Left renal cortex interstitium (tissue), 4 donors: ENCODE measurements at regions not wholly inside any gene's neighbourhood (a gene's known extent, or its start where the extent isn't known, plus 50 kb on each side); places are given as distances from the start of the nearest gene placed in this dataset.
"Not testable (repeated sequence)": the region's sequence is repeated elsewhere in the genome, so short reads cannot be mapped to it uniquely, and the experiment has no call there.

Experiments
- DNase-seq, 4 donors: peaks; one replicate each; pipeline ENCODE4 v3.0.0-alpha.2; 2013; ENCODE audit warnings: low read depth in 4 of 4, low spot score in 2 of 4, missing footprints in 1 of 4

DNA sequence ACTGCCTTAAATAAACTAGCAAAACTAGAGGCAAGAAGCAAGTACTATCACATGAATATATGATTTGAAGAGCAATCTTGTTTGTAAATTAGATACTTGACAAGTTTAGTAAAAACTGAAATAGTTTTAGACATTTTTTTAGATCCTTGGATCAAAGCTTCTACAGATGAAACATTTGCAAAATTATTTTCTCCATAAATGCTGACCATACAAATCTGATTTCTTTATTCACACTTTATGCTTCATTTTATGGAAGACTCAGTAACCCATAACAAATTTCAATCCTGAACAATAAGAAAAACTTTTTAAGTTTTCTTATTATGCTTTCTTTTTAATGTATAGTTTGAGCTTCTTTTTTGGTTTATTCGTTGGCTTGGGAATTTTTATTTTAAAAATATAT, 750.2 kb upstream of the SLITRK5 start:
- DNase-seq: no peak

GRCh38 chr13:86922936-86923335, 748.2 kb upstream of the SLITRK5 start:
- no peak for DNase-seq

- DNase-seq: not testable (repeated sequence)
These were observed 744.3 kb upstream of the SLITRK5 start for GRCh38 chr13:86926916-86927315.

- DNase-seq: no peak
These were observed 738.3 kb upstream of the SLITRK5 start for GRCh38 chr13:86932776-86933334.

GRCh38 chr13:86933676-86934075, 737.5 kb upstream of the SLITRK5 start:
- DNase-seq: no peak

GRCh38 chr13:86937316-86937715, 733.9 kb upstream of the SLITRK5 start:
- DNase-seq: no peak

- no peak for DNase-seq
These were observed 725.6 kb upstream of the SLITRK5 start for GRCh38 chr13:86945584-86945983.

DNA sequence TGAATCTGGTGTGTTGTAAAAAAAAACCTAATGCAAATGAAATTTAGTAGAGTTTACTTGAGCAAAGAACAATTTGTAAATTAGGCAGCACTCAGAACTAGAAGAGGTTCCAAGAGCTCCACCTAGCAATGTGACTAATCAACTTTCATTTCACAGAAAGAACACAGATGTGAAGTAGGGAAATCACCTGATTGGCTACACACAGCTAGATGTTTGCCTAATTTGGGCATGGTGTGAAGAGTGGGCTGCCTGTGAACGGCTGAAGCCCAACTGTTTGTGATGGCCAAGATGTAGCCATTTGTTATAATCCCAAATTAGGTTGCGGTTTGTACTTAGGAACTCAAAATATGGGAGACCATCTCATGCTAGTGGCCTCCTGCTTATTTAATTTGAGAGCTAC, 724.4 kb upstream of the SLITRK5 start:
- DNase-seq: no peak

DNA sequence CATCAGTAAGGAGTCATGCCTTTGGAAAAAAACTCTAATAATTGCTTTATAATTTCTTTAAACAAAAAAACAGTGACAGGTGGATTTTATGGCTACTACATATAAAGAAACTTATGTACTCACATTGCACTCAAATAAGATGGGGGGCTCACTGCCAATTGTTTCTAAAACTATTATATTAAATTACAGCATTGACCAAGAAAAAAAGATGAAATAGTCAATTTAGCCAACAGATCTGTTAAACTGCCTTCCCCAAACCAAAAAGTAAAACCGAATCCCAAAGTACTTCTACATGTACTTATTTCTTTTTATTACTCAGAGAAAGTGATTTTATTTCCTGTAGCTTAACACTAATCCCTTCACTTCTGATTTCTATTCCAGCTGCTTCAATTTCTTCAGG, 716.8 kb upstream of the SLITRK5 start:
- DNase-seq: no peak

DNA sequence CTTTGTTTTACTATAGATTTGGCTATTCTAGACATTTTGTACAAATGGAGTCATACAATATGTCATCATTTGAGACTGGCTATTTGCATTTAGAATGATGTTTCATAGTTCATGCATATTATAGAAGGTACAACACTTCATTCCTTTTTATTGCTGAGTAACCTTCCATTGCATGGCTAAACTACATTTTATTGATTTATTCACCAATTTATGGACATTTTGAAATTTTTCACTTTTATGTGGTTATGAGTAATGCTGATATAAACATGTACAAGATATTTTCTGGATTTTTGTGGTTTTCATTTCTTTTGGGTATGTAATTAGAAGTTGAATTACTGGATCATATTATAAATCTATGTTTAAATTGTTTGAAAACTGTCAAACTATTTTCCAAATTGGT, 710.3 kb upstream of the SLITRK5 start:
- DNase-seq: no peak

- no peak for DNase-seq
These were observed 696.7 kb upstream of the SLITRK5 start for GRCh38 chr13:86974251-86974994.

GRCh38 chr13:86974995-86975328, 696.2 kb upstream of the SLITRK5 start:
- no peak for DNase-seq

- DNase-seq: no peak
These were observed 694.4 kb upstream of the SLITRK5 start for GRCh38 chr13:86976521-86977324.

- no peak for DNase-seq
These were observed 684.7 kb upstream of the SLITRK5 start for GRCh38 chr13:86986448-86986847.

DNA sequence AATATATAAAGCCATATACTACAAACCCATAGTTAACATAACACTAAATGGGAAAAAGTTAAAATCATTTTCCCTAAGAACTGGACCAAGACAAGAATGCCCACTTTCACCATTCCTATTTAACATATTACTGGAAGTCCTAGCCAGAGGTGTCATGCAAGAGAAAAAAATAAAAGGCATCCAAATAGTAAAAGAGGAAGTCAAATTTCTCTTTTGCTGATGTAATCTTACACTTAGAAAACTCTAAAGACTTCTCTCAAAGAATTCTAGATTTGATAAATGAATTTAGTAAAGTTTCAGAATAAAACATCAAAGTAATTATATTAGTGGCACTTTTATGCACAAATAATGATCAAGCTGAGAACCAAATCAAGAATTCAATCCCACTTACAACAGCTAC, 678.9 kb upstream of the SLITRK5 start:
- no peak for DNase-seq

DNA sequence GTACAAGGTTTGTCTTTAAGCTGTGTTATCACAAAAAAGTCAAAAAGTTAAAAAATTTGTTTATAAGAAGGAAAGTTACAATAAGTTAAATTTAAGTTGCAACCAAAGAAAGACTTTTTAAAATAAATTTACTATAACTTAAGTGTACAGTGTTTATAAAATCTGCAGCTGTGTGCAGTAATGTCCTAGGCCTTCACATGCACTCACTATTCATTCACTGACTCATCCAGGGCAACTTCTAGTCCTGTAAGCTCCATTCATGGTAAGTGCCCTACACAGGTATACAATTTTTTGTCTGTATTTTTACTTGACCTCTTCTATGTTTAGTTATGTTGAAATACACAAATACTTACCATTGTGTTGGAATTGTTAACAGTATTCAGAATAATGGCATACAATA, 667.9 kb upstream of the SLITRK5 start:
- DNase-seq: no peak

DNA sequence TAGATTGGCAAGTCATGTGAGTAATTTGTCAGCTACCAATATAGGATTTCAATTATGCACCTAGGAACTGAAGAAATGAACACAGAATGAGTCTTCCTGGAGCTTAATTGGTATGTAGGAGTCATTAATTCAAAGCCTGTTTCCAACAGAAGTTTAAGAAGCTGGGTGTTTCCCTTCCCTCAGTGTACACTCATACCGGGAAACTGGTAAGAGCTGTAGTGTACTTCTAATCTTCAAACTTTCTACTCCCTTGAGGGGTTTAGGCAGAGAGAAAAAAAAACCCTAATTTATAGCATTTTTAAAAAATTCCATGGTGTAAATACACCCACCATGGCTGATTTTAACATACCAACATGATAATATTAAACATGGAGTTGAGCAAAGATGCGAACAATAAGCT, 665.7 kb upstream of the SLITRK5 start:
- DNase-seq: no peak

GRCh38 chr13:87035526-87035925, 635.6 kb upstream of the SLITRK5 start:
- DNase-seq: no peak

- DNase-seq: no peak
These were observed 628.2 kb upstream of the SLITRK5 start for GRCh38 chr13:87042946-87043345.

DNA sequence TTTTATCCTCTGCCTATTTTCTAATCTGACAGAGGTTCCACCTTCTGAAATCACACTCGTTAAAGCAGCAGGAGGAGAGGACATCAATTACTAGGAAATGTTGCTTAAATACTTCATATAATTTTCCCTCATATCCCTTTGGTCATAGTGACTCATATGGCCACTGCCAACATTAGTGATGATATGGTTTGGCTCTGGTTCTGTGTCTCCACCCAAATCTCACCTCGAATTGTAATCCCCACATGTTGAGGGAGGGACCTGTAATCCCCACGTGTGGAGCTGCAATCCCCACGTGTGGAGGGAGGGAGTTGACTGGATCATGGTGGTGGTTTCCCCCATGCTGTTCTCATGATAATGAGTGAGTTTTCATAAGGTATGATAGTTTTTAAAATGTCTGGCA, 618.4 kb upstream of the SLITRK5 start:
- no peak for DNase-seq

DNA sequence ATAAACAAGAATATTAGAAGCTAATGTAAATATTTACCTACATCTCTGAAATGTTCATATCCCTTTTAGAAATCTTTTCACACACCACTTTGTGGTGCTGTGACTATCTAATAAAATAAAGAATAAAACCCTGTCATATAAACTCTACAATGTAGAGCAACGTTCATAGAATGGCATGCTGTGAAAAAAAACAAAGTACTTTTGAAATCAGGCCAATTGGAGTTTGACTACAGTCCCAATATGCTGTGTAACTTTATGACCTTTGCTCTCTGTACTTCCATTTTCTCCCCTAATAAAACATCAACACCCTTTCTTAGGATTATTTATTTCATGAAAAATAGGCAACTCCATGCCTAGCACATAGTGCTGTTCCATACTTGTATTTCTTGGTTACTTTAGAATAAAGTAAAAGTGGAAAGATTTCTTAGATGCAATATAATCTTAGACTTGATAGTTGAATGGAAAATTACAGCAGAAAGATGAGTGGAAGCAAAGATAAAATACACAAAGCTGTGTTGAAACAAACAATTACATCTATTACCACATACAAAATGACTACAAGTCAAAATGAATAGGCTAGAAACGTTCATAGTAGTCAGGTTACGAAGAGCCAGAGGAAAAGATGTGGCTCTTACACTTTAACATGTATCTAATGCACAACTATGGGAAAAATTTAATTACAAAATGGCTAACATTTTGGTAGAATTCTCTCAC, 613.2 kb upstream of the SLITRK5 start:
- no peak for DNase-seq
